Esophagus squamous epithelium (tissue), 4 donors: ENCODE measurements at regions not wholly inside any gene's neighbourhood (a gene's known extent, or its start where the extent isn't known, plus 50 kb on each side); places are given as distances from the start of the nearest gene placed in this dataset.

Experiments
- CTCF ChIP-seq, 6 experiments: fragments of 450-650 bp in 4 of 6; fragments of 200-600 bp in 2 of 6; sonication (generic) in 2 of 6; IDR thresholded peaks; one replicate each; pipeline ENCODE4 v1.5.1; 2016 to 2019; ENCODE audit warnings: antibody characterized with exemption in 6 of 6, mild to moderate bottlenecking in 4 of 6, moderate library complexity in 4 of 6
- POLR2A ChIP-seq, 4 donors: fragments of 450-650 bp; IDR thresholded peaks; one replicate each; pipeline ENCODE4 v1.6.1; 2017; ENCODE audit warnings: antibody characterized with exemption in 4 of 4, mild to moderate bottlenecking in 4 of 4, moderate library complexity in 3 of 4

- no peak for TF ChIP-seq POLR2A (IDR thresholded peaks at IDR 0.05)
- TF ChIP-seq CTCF (IDR thresholded peaks at IDR 0.05), result no peak
Observed at GRCh38 chr17:5877366-5877765, 192.8 kb upstream of the WSCD1 start.
